Epidermal melanocyte (primary cell): ENCODE measurements at regions not wholly inside any gene's neighbourhood (a gene's known extent, or its start where the extent isn't known, plus 50 kb on each side); places are given as distances from the start of the nearest gene placed in this dataset.

Source experiments
- DNase-seq: peaks from one replicate; pipeline ENCODE4 v3.0.0; 2011; ENCODE audit warnings: low spot score; ENCODE audit not compliant: insufficient read length

DNA sequence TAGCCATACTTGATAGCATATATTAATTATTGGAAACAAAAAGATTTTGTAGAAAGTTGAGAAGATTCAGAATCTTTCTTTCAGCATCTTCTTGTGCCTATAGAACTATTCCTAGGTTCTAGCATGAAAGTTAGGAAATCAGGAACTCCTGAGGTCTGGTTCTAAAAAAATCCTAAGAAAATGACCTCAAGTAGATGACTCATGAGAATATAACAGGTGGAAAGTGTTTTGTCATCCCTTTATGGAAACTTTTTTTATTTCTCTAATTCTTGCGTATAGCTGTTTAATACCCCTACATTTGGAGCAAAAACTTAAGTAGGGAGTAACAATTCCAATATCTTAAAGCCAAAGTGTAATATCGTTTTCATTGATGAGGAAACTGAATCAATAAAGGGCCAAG, 574.1 kb downstream of the NR2F1-AS1 start:
- no peak for DNase-seq

DNA sequence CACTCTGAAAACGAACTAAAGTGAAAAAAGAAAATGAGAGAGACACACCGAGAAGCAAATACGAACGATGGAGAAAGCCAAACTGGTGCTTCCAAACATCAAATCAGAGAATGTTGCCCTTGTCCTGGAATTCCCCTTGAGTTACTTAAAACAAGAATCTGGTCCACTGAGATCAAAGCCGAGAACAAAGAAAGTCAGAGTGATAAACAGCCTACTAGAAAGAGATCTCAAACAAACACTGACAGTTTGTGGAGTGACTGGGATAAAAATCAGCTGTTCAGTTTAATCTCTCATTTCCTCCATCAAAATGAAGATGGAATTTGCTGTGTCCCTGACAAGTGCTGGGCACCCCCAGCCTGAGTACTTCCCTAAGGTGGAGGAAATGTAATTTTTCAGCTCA, 582.6 kb downstream of the NR2F1-AS1 start:
- no peak for DNase-seq

DNA sequence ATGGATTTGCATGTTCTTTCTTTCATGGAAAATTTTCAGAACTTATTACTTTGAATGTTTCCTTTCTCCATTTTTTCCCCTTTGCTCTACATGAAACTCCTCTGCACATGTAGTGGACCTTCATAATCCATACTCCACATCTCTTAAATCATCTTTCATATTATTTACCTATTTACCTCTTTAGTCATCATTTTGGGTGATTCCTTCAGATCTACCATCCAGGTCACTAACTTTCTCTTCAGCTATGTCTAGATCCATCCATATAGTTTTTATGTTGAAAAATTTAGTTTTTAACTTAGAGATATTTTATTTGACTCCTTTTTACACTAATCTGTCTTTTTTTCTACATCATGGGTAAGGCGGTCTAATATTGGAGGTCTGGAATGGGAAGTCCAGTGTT, 586.6 kb downstream of the NR2F1-AS1 start:
- no peak for DNase-seq

DNA sequence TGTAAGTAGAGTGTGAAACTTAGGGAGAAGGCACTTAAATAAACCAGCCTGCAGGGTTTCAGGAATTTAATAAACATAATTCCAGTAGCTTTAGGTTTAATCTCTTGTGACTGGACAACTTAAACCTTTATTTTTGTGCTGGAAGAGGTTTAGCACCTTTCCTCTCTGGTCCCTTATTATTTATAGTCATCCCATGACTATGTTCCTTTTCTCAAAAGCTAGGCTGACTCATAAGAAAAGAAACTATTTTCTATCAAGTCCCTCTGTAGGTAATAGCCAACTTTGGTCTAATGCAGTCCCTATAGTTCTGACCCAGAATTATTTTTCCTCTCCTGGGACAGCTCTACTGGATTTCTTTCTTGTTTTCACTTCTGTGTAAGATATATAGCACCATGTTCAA, 588.9 kb downstream of the NR2F1-AS1 start:
- DNase-seq, result no peak

DNA sequence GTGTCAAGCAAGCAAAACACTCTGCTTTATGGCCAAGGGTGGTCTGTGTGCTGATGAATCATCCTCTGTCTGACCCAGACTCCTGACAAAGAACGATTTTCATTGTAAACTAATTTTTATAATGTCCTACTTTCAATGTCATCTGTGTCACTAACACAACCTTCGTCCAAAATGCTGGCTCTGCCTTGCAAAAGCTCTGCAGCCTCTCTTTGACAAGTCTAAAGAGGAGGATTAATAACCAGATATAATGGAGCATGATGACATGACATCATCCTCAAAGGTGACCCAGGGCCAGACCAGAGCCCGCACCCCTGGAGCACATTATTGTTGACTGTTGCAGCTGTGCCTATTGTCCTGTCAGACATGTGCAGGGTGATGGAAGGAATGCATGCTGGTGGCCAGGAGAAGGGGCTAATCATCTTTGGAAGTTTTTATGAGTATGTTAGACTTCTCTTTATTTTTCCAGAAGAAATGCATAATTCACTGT, 589.4 kb downstream of the NR2F1-AS1 start:
- DNase-seq, result no peak

DNA sequence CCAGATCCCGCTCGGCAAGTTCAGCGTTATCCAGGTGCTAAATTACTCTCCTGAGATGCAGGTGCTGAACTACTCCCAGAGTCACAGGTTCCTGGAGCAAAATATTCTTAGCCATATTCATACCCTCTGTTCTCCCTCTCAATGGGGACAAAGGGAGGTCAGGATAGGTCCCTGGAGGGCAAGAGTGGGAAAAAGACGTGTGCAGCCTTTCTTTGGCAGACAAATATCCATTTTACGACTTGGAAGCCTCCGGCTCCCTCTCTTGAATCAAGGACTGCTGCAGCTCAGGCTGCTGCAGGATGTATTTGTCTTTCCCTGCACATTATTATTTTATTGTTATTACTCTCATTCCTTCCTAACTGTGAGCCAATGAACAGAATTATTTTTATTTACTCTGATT, 590.2 kb downstream of the NR2F1-AS1 start:
- DNase-seq, result no peak

DNA sequence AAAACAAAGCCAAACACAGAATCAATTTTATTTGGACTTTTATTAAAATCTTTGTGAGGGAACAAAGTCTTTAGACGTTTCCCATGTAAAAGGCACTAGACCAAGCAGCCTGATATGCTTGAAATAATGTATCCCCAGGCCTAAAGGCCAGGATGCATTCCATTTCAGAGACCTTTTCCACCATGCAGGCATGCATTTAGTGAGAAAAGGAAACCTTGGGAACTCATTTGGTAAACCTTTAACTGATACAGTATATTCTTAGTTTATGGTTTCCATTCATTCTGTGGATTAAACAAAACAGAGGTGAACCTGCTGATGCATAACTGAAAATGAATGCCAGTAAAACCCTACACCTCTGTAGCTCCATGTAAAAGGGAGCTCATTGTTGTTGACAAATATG, 600.0 kb downstream of the NR2F1-AS1 start:
- DNase-seq, result no peak

DNA sequence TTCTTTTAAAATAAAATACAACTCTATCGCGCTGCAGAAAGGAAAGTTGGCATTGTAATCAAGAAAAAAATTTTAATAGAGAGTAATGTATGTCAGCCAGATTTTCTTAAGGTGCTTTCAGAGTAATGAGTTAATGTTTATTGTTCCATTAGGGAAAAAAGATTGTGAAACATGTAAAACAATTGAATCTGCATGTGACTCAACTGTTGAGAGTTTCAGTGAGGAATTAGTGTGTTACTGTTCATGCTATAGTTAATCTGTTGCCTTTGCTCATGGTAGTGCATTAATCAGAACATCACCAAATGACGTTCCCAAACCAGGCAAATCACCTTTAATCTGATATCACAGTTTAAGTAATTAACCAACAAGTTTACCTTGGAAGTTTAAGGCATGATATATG, 600.5 kb downstream of the NR2F1-AS1 start:
- no peak for DNase-seq

DNA sequence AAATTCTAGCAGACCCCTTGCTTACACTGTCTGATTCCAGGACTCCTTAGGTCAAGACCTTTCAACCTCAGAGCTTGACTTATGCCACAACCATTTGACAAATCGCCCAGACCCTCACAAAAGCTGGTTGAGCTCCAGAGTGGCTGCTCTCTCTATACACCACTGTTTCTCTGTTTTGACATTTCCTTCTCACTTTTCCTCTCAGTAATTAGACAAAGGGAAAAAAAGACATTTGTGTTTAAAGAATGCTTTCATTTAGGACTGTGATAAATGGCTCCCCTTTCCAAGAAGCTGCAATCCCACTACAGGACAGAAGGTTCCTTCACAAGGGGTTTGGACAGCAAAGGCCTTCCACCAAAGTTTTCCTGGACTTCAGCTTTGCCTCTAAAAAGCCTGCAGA, 601.3 kb downstream of the NR2F1-AS1 start:
- DNase-seq, result no peak

DNA sequence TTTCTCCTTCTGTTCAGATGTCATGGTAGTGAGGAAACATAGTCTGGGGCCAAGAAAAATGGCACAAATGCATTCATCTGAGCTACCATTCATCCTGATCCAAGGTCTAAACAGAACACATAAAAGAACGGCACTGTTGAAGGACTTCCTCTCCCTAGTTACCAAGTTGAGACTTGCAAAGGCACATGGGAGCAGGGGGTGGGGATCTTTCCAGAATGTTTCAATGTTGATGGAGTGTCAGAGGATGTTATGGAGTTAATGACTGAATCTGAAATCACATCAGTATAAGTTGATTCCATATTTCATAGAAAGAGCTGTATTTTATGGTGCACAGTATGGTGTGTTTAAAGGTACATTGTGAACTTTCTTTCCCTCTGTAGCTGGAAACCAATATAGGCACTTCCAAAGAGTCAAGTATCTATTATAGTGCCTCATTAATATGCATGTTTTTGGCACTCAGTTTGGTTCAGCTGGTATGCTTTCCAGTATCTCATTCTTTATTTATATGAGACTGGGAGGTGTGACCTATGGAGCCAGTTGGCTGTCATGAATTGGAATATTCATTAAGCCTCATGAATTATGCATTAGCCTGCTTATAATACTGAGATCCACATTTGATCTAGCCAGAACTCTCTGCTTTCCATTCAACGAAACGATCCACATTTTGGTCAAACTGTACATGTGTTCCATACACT, 603.0 kb downstream of the NR2F1-AS1 start:
- no peak for DNase-seq

DNA sequence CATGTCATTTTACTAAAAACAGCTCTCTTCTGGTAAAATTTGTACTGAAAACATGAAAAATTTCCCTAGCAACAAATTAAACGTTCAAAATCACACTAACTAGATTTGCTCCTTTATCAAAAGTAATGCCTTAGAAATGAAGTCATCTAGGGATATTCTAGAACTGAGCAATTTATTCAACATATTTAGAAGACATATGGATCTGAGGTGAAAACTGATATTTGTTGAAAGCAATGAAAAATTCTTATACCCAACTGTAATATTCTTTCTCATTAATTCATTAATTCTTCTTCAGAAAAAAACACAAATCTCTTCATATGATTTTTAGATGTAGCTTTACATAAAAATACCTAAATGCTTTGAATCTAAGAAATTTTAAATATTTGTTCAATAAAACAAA, 604.9 kb downstream of the NR2F1-AS1 start:
- no peak for DNase-seq

DNA sequence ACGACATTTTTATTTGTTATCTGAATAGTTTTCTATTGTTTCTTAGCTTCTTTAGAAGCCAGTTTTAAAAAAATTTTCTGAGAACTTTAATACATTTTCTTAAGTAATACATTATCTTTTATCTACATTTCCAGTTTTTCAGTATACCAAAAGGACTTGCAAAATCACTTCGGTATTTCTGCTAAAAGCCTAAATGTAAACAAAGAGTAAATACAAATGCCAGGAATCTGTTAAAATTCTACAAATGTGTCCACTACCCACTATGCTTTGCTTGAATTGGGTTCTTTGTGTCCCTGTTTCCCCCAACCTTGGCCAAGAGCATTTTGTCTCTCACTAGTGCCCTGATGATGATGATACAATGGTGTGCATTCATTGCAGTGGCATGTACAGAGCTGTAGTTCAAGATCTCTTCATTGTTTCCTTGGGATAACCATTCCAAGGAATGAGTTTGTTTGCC, 611.2 kb downstream of the NR2F1-AS1 start:
- DNase-seq, result no peak

DNA sequence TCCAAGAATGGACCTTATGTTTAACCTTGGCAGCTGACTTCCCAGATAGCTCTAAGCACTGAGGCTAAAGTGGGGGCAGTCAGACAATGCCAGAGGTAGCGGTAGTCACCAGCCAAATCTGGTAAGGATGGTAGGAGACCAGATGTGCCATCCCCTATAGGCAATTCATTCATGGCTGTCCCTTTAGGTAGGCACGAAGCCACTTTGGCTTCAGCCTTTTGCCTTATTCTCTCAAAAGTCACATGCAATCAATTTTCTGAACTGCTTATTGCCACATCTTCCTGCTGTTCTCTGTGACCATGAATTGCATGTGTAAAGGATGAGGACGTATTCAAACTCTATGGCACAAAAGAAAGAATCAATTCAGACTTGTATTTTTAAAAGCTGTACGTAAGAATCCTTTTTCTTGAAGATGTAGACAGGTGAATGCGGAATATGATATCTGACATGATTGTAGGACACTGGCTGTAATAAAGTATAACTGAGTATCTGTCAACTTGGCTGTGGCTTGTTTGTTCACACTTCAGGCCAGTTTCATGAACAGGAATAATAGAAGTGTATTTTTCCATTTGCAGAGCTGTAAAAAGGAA, 611.7 kb downstream of the NR2F1-AS1 start:
- DNase-seq, result no peak

DNA sequence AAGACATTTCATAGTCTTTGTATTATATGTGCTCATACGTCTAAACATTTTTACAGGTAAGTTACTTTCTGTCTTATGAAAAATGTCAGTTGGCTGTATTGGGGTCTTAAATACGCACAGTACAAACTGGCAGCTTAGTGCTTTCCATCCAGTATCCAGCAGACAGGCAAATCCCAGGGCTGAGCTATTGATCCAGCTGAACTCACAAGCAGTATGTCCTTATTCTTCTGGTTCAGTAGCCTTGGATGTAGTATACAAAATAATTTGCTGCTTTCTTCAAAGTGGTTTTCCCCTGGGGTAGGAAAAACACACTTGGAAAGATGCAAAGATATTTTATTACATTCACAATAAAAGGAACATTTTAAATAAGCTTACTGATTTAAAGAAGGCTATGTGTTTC, 617.2 kb downstream of the NR2F1-AS1 start:
- DNase-seq, result no peak

DNA sequence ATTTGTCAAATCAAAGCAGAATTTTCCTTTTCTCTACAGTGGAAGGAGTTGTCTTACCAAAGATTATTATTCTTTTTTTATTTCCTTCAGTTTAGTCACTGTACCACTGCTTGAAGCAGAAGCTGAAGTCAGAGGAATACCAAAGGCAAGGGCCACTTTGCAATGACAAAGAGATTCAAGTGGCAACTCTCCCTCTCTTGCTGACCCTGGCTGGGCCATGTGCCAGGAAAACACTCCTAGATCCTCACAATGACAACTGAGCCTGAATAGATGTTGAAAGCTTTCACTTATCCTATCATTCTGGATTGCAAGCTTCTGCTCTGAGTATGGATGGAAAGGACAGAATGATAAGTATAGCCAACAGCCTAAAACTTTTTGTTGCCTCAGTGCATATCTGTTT, 618.3 kb downstream of the NR2F1-AS1 start:
- no peak for DNase-seq

DNA sequence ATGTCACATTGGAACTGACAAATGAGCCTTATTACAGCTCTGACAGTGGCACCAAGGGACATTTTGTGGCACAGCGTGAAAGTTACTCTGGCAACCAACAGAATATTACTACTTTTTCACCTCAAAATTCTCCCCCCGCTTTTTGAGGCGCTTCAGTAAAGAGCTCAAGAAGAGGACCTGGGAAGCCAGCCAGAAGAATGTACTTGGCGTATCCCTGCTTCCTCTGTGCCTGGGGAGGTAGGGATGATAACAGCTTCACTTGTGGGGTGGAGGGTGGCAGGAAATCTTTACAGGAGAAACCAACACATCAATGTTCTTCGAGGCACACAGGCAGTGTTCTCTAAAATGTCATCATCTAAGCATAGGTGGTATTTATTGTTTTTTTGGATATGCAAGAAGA, 624.1 kb downstream of the NR2F1-AS1 start:
- DNase-seq, result no peak

DNA sequence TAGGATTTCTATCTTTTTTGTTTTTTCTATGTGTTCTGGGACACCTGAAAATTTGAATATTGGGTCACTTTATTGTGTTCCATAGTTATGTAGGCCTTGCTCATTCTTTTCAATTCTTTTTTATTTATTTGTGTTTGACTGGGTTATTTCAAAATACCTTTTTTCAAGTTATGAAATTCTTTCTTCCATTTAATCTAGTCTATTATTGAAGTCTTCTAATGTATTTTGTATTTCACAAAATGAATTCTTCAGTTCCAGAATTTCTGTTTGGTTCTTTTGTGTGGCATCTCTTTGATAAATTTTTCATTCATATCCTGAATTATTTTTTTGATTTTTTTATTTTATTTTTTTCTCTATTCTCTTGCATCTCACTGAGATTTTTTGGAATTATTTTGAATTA, 628.8 kb downstream of the NR2F1-AS1 start:
- DNase-seq, result no peak

DNA sequence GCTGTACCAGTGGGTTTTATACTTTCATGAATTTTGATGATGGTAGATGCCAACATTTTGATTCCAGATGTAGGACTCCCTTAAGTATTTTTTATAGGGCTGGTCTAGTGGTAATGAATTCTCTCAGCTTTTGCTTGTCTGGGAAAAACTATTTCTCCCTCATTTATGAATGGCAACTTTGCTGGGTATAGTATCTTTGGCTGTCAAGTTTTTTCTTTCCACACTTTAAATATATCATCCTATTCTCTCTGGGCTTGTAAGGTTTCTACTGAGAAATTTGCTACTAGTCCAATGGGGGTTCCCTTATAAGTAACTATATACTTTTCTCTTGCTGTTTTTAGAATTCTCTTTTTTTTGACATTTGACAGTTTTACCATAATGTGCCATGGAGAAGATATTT, 629.3 kb downstream of the NR2F1-AS1 start:
- no peak for DNase-seq

DNA sequence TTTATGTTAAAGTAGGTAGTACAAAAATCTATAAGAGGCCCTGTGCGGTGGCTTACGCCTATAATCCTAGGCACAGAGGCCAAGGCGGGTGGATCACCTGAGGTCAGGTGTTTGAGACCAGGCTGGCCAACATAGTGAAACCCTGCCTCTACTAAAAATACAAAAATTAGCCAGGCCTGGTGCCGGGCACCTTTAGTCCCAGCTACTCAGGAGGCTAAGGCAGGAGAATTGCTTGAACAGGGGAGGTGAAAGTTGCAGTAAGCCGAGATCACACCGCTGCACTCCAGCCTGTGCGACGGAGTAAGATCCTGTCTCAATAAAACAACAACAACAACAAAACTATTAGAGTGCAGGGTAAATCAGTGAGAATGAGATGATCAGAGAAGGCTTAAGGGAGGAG, 634.5 kb downstream of the NR2F1-AS1 start:
- no peak for DNase-seq

DNA sequence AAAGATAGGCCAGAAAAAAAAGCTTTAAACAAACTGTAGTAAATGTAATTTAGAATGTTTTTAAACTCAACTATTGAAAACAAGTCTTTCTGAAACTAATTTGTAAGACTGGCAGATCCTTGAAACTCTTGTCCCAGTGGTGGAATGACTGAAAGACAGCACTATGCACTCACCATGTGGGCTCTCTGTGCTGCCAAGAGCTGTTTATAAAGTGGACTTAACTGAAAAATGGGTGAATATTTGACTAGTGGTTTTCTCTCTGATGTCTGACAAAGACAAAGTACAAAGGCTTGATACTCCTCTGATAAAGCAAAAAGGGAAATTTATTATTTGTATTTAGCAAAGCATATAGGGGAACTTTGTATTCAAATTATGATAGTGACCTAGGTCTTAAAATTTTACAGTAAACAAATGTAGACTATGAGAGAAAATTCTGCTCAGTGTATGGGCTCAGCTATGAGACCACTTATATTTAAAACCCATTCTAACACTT, 635.4 kb downstream of the NR2F1-AS1 start:
- no peak for DNase-seq

DNA sequence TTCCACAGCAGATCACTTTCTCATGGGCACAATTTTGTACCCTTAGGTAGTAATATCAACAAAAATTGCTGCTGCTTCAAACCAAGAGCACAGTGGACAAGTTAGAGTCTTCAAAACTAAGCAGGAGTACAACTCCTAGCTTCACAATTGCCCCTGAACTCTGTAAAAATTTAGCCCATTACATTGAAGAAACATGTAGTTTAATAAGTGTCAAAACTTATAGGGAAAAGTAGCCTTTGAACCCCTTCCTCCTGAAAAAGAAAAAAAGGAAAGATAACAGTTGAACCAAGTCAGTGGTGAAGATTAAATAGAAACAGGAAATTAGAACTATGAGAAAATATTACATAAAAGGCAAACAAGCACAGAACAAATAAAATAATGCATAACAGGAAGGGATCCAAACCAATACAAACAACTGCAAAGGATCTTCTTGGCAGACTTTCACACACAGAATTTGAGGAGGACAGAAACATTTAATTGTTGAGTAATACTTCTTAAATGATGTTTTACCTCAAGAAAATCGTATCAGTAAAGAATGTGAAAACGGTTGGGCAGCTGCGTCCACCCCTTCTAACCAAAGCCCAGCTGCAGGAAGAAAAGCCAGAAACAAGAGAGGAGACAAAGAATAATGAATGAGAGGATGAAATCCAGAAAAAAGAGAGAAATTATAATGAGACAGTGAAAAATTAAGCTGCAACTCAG, 636.0 kb downstream of the NR2F1-AS1 start:
- peak; percentile 18 for DNase-seq

DNA sequence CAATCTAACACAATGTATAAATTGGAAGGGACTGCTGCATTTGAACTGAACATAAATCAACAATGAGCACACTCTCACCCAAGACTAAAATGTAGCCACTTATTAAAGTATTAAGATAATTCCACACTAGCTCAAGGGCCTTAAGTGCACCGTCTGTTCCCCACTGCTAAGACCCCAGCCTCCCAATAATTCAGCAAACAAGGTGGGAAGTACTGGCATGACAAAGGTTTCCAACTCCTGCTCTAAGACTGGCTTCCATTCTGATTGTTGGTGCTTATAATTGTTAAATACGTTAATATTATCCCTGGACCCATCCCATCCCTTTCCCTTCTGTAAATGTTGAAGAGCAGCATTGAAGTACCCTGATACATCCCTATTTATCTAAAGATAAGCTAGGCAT, 636.7 kb downstream of the NR2F1-AS1 start:
- DNase-seq, result no peak
